ELR (cell line): ENCODE measurements at regions not wholly inside any gene's neighbourhood (a gene's known extent, or its start where the extent isn't known, plus 50 kb on each side); places are given as distances from the start of the nearest gene placed in this dataset.

ENCODE experiments used
- DNase-seq: peaks from one replicate; pipeline ENCODE4 v3.0.0-alpha.2; 2015; ENCODE audit warnings: low read depth

- no peak for DNase-seq
These were observed 501.9 kb downstream of the BRD1 start for GRCh38 chr22:49325531-49326395.

GRCh38 chr22:49324527-49325491 is 502.9 kb downstream of the BRD1 start:
- no peak for DNase-seq

GRCh38 chr22:49323751-49324415 is 503.8 kb downstream of the BRD1 start:
- DNase-seq: no peak

GRCh38 chr22:49322861-49323622 is 504.6 kb downstream of the BRD1 start:
- DNase-seq: no peak

- no peak for DNase-seq
These were observed 505.4 kb downstream of the BRD1 start for GRCh38 chr22:49322231-49322630.

- no peak for DNase-seq
These were observed 506.1 kb downstream of the BRD1 start for GRCh38 chr22:49321477-49322055.

- no peak for DNase-seq
These were observed 506.8 kb downstream of the BRD1 start for GRCh38 chr22:49320714-49321476.

GRCh38 chr22:49317369-49317768 is 510.3 kb downstream of the BRD1 start:
- no peak for DNase-seq

- no peak for DNase-seq
These were observed 515.1 kb downstream of the BRD1 start for GRCh38 chr22:49312601-49313000.

- DNase-seq: no peak
These were observed 517.3 kb downstream of the BRD1 start for GRCh38 chr22:49310354-49310753.

- DNase-seq: no peak
These were observed 519.4 kb downstream of the BRD1 start for GRCh38 chr22:49308300-49308699.

GRCh38 chr22:49307870-49308269 is 519.8 kb downstream of the BRD1 start:
- no peak for DNase-seq

GRCh38 chr22:49307481-49307830 is 520.2 kb downstream of the BRD1 start:
- no peak for DNase-seq

GRCh38 chr22:49306632-49307480 is 520.8 kb downstream of the BRD1 start:
- no peak for DNase-seq

- no peak for DNase-seq
These were observed 521.6 kb downstream of the BRD1 start for GRCh38 chr22:49305966-49306631.

GRCh38 chr22:49305214-49305965 is 522.3 kb downstream of the BRD1 start:
- no peak for DNase-seq

GRCh38 chr22:49303781-49304461 is 523.8 kb downstream of the BRD1 start:
- DNase-seq: no peak
